ENCODE measurements at regions not wholly inside any gene's neighbourhood (a gene's known extent, or its start where the extent isn't known, plus 50 kb on each side); places are given as distances from the start of the nearest gene placed in this dataset.
"Not testable (repeated sequence)": the region's sequence is repeated elsewhere in the genome, so short reads cannot be mapped to it uniquely, and the experiment has no call there.

- not testable (repeated sequence) for H3K4me3 ChIP-seq (ENCODE audit: low read length)
- WGBS (ENCODE audit: insufficient coverage, insufficient read length): no CpG with 5 or more reads among the region's 3 CpGs
Observed at GRCh38 chr13:50628512-50628911, 215.0 kb downstream of the DLEU7 start.

GRCh38 chr13:50629497-50629896 lies 214.0 kb downstream of the DLEU7 start:
- H3K27me3 ChIP-seq (ENCODE audit: control insufficient read depth, insufficient read depth, low read length): no peaks in the 10 kb centered on the region
- no peak overlapping the region for H3K4me3 ChIP-seq (ENCODE audit: low read length)
- DNase-seq (ENCODE audit: low read depth, low spot score): no peak

More at GRCh38 chr13:50628512-50628911, 215.0 kb downstream of the DLEU7 start:
- not testable (repeated sequence) for DNase-seq (ENCODE audit: low read depth, low spot score); H3K9me3 ChIP-seq (ENCODE audit: control insufficient read depth, insufficient read depth, low read length); H3K36me3 ChIP-seq (ENCODE audit: control insufficient read depth, insufficient read depth, low read length); H3K27ac ChIP-seq (ENCODE audit: low read length); H3K4me1 ChIP-seq (ENCODE audit: control insufficient read depth, insufficient read depth, low read length); H3K27me3 ChIP-seq (ENCODE audit: control insufficient read depth, insufficient read depth, low read length)

GRCh38 chr13:50629966-50630365 lies 213.5 kb downstream of the DLEU7 start:
- Histone ChIP-seq H3K4me3 (ENCODE audit: low read length) (no peak overlapping the region), H3K4me1 (ENCODE audit: control insufficient read depth, insufficient read depth, low read length) (no peaks in the 10 kb centered on the region), H3K27ac (ENCODE audit: low read length) (no peak overlapping the region), H3K27me3 (ENCODE audit: control insufficient read depth, insufficient read depth, low read length) (no peaks in the 10 kb centered on the region), H3K36me3 (ENCODE audit: control insufficient read depth, insufficient read depth, low read length) (no peaks in the 10 kb centered on the region), H3K9me3 (ENCODE audit: control insufficient read depth, insufficient read depth, low read length) (no peaks in the 10 kb centered on the region)
- no peak for DNase-seq (ENCODE audit: low read depth, low spot score)
- WGBS (ENCODE audit: insufficient coverage, insufficient read length): no CpG with 5 or more reads among the region's 4 CpGs

More at GRCh38 chr13:50629497-50629896, 214.0 kb downstream of the DLEU7 start:
- Histone ChIP-seq H3K9me3 (ENCODE audit: control insufficient read depth, insufficient read depth, low read length) (no peaks in the 10 kb centered on the region), H3K27ac (ENCODE audit: low read length) (no peak overlapping the region), H3K4me1 (ENCODE audit: control insufficient read depth, insufficient read depth, low read length) (no peaks in the 10 kb centered on the region), H3K36me3 (ENCODE audit: control insufficient read depth, insufficient read depth, low read length) (no peaks in the 10 kb centered on the region)
- no CpG with 5 or more reads among the region's 3 CpGs for WGBS (ENCODE audit: insufficient coverage, insufficient read length)

GRCh38 chr13:50631041-50631440 lies 212.5 kb downstream of the DLEU7 start:
- Histone ChIP-seq H3K4me1 (ENCODE audit: control insufficient read depth, insufficient read depth, low read length) (no peaks in the 10 kb centered on the region), H3K27me3 (ENCODE audit: control insufficient read depth, insufficient read depth, low read length) (no peaks in the 10 kb centered on the region), H3K36me3 (ENCODE audit: control insufficient read depth, insufficient read depth, low read length) (no peaks in the 10 kb centered on the region), H3K9me3 (ENCODE audit: control insufficient read depth, insufficient read depth, low read length) (no peaks in the 10 kb centered on the region), H3K4me3 (ENCODE audit: low read length) (no peak overlapping the region), H3K27ac (ENCODE audit: low read length) (no peak overlapping the region)
- no CpG with 5 or more reads among the region's 3 CpGs for WGBS (ENCODE audit: insufficient coverage, insufficient read length)
- no peak for DNase-seq (ENCODE audit: low read depth, low spot score)

GRCh38 chr13:50634339-50634738 lies 209.2 kb downstream of the DLEU7 start:
- H3K27me3 ChIP-seq (ENCODE audit: control insufficient read depth, insufficient read depth, low read length): no peaks in the 10 kb centered on the region
- no peak overlapping the region for H3K4me3 ChIP-seq (ENCODE audit: low read length)
- no peaks in the 10 kb centered on the region for H3K36me3 ChIP-seq (ENCODE audit: control insufficient read depth, insufficient read depth, low read length)
- DNase-seq (ENCODE audit: low read depth, low spot score): no peak
- peaks cover 3% of the 10 kb centered on the region; the same call in 1 of the 2 replicates for H3K4me1 ChIP-seq (ENCODE audit: control insufficient read depth, insufficient read depth, low read length)
- no peak overlapping the region for H3K27ac ChIP-seq (ENCODE audit: low read length)
- WGBS (ENCODE audit: insufficient coverage, insufficient read length): no CpG with 5 or more reads among the region's 3 CpGs
- no peaks in the 10 kb centered on the region for H3K9me3 ChIP-seq (ENCODE audit: control insufficient read depth, insufficient read depth, low read length)

- Histone ChIP-seq H3K36me3 (ENCODE audit: control insufficient read depth, insufficient read depth, low read length) (no peaks in the 10 kb centered on the region), H3K27me3 (ENCODE audit: control insufficient read depth, insufficient read depth, low read length) (no peaks in the 10 kb centered on the region), H3K9me3 (ENCODE audit: control insufficient read depth, insufficient read depth, low read length) (no peaks in the 10 kb centered on the region), H3K4me1 (ENCODE audit: control insufficient read depth, insufficient read depth, low read length) (peaks cover 3% of the 10 kb centered on the region; the same call in 1 of the 2 replicates), H3K4me3 (ENCODE audit: low read length) (no peak overlapping the region), H3K27ac (ENCODE audit: low read length) (no peak overlapping the region)
- DNase-seq (ENCODE audit: low read depth, low spot score): no peak
- WGBS (ENCODE audit: insufficient coverage, insufficient read length): no CpG with 5 or more reads among the region's 3 CpGs
Observed at GRCh38 chr13:50635504-50635903, 208.0 kb downstream of the DLEU7 start.

- Histone ChIP-seq H3K4me1 (ENCODE audit: control insufficient read depth, insufficient read depth, low read length) (peaks cover 3% of the 10 kb centered on the region; the same call in 1 of the 2 replicates), H3K4me3 (ENCODE audit: low read length) (no peak overlapping the region), H3K36me3 (ENCODE audit: control insufficient read depth, insufficient read depth, low read length) (no peaks in the 10 kb centered on the region), H3K27ac (ENCODE audit: low read length) (no peak overlapping the region), H3K27me3 (ENCODE audit: control insufficient read depth, insufficient read depth, low read length) (no peaks in the 10 kb centered on the region), H3K9me3 (ENCODE audit: control insufficient read depth, insufficient read depth, low read length) (no peaks in the 10 kb centered on the region)
- peak; percentile 66 for DNase-seq (ENCODE audit: low read depth, low spot score)
- no CpG with 5 or more reads among the region's 7 CpGs for WGBS (ENCODE audit: insufficient coverage, insufficient read length)
Observed at GRCh38 chr13:50636007-50636704, 207.3 kb downstream of the DLEU7 start.

GRCh38 chr13:50643060-50643459 lies 200.4 kb downstream of the DLEU7 start:
- no peaks in the 10 kb centered on the region for H3K36me3 ChIP-seq (ENCODE audit: control insufficient read depth, insufficient read depth, low read length)
- no peaks in the 10 kb centered on the region for H3K9me3 ChIP-seq (ENCODE audit: control insufficient read depth, insufficient read depth, low read length)
- H3K4me1 ChIP-seq (ENCODE audit: control insufficient read depth, insufficient read depth, low read length): no peaks in the 10 kb centered on the region
- no peak for DNase-seq (ENCODE audit: low read depth, low spot score)
- WGBS (ENCODE audit: insufficient coverage, insufficient read length): no CpG with 5 or more reads among the region's 5 CpGs
- H3K27ac ChIP-seq (ENCODE audit: low read length): no peak overlapping the region
- no peak overlapping the region for H3K4me3 ChIP-seq (ENCODE audit: low read length)
- H3K27me3 ChIP-seq (ENCODE audit: control insufficient read depth, insufficient read depth, low read length): no peaks in the 10 kb centered on the region

- no peak overlapping the region for H3K4me3 ChIP-seq (ENCODE audit: low read length)
- no peak for DNase-seq (ENCODE audit: low read depth, low spot score)
- no peaks in the 10 kb centered on the region for H3K27me3 ChIP-seq (ENCODE audit: control insufficient read depth, insufficient read depth, low read length)
- H3K4me1 ChIP-seq (ENCODE audit: control insufficient read depth, insufficient read depth, low read length): no peaks in the 10 kb centered on the region
- H3K36me3 ChIP-seq (ENCODE audit: control insufficient read depth, insufficient read depth, low read length): no peaks in the 10 kb centered on the region
- H3K9me3 ChIP-seq (ENCODE audit: control insufficient read depth, insufficient read depth, low read length): no peaks in the 10 kb centered on the region
- no CpG with 5 or more reads among the region's 5 CpGs for WGBS (ENCODE audit: insufficient coverage, insufficient read length)
- H3K27ac ChIP-seq (ENCODE audit: low read length): no peak overlapping the region
Observed at GRCh38 chr13:50644081-50644871, 199.2 kb downstream of the DLEU7 start.

GRCh38 chr13:50645092-50645491 lies 198.4 kb downstream of the DLEU7 start:
- Histone ChIP-seq H3K9me3 (ENCODE audit: control insufficient read depth, insufficient read depth, low read length) (peaks cover 1% of the 10 kb centered on the region; the same call in 1 of the 2 replicates), H3K27me3 (ENCODE audit: control insufficient read depth, insufficient read depth, low read length) (no peaks in the 10 kb centered on the region), H3K4me1 (ENCODE audit: control insufficient read depth, insufficient read depth, low read length) (no peaks in the 10 kb centered on the region), H3K4me3 (ENCODE audit: low read length) (no peak overlapping the region), H3K36me3 (ENCODE audit: control insufficient read depth, insufficient read depth, low read length) (no peaks in the 10 kb centered on the region), H3K27ac (ENCODE audit: low read length) (no peak overlapping the region)
- DNase-seq (ENCODE audit: low read depth, low spot score): no peak
- no CpG with 5 or more reads among the region's 4 CpGs for WGBS (ENCODE audit: insufficient coverage, insufficient read length)

Measured in iPS DF 6.9 (cell line).